Trophoblast cell (in vitro differentiated cells and primary cell): ENCODE measurements at regions not wholly inside any gene's neighbourhood (a gene's known extent, or its start where the extent isn't known, plus 50 kb on each side); places are given as distances from the start of the nearest gene placed in this dataset.
A peak's percentile ranks its signal among the peaks of the same experiment; 100 is the strongest.

Source experiments
- DNase-seq, 2 donors: peaks; one replicate each; pipeline ENCODE4 v3.0.0-alpha.2; 2016
- H2AFZ ChIP-seq: 2 replicates; pipeline ENCODE4 v1.6.1; 2013; ENCODE audit warnings: low read length, moderate library complexity, mild to moderate bottlenecking; ENCODE audit not compliant: insufficient read depth, poor library complexity
- H2AK5ac ChIP-seq: 2 replicates; pipeline ENCODE4 v1.6.1; 2013; ENCODE audit warnings: mild to moderate bottlenecking, low read length
- H2BK120ac ChIP-seq: 2 replicates; pipeline ENCODE4 v1.6.1; 2013; ENCODE audit warnings: low read length, mild to moderate bottlenecking, moderate library complexity; ENCODE audit not compliant: insufficient read depth, poor library complexity
- H2BK12ac ChIP-seq: 2 replicates; pipeline ENCODE4 v1.6.1; 2013; ENCODE audit warnings: mild to moderate bottlenecking, low read length, moderate library complexity
- H2BK5ac ChIP-seq: 2 replicates; pipeline ENCODE4 v1.6.1; 2013; ENCODE audit warnings: low read length, low read depth, moderate library complexity, mild to moderate bottlenecking; ENCODE audit not compliant: poor library complexity
- H3K14ac ChIP-seq: 2 replicates; pipeline ENCODE4 v1.6.1; 2013; ENCODE audit warnings: mild to moderate bottlenecking, low read length
- H3K18ac ChIP-seq: 2 replicates; pipeline ENCODE4 v1.6.1; 2013; ENCODE audit warnings: mild to moderate bottlenecking, low read length
- H3K23ac ChIP-seq: 2 replicates; pipeline ENCODE4 v1.6.1; 2013; ENCODE audit warnings: low read length
- H3K27ac ChIP-seq: 2 replicates; pipeline ENCODE4 v1.5.1; 2013; ENCODE audit warnings: low read depth, mild to moderate bottlenecking, inconsistent platforms, low read length, moderate library complexity
- H3K27me3 ChIP-seq: 2 replicates; pipeline ENCODE4 v1.6.1; 2013; ENCODE audit warnings: inconsistent platforms, mild to moderate bottlenecking, low read length, moderate library complexity; ENCODE audit not compliant: insufficient read depth
- H3K36me3 ChIP-seq, 2 experiments: 1 replicate in 1 of 2; 2 replicates in 1 of 2; pipeline ENCODE4 v1.6.1; 2013; ENCODE audit warnings: low read length in 2 of 2, mild to moderate bottlenecking in 2 of 2, moderate library complexity in 1 of 2; ENCODE audit not compliant: insufficient read depth in 2 of 2, control insufficient read depth in 1 of 2
- H3K4ac ChIP-seq: 2 replicates; pipeline ENCODE4 v1.6.1; 2013; ENCODE audit warnings: low read depth, mild to moderate bottlenecking, low read length, moderate library complexity
- H3K4me1 ChIP-seq, 2 experiments: 1 replicate in 1 of 2; 2 replicates in 1 of 2; pipeline ENCODE4 v1.6.1; 2013; ENCODE audit warnings: low read length in 2 of 2, mild to moderate bottlenecking in 2 of 2, moderate library complexity in 1 of 2; ENCODE audit not compliant: insufficient read depth in 2 of 2, control insufficient read depth in 1 of 2
- H3K4me2 ChIP-seq: 2 replicates; pipeline ENCODE4 v1.6.1; 2013; ENCODE audit warnings: inconsistent platforms, mild to moderate bottlenecking, low read length, moderate library complexity
- H3K4me3 ChIP-seq: 2 replicates; pipeline ENCODE4 v1.5.1; 2013; ENCODE audit warnings: mild to moderate bottlenecking, low read depth, low read length, inconsistent platforms
- H3K79me1 ChIP-seq: one replicate; pipeline ENCODE4 v1.6.1; 2013; ENCODE audit warnings: low read length
- H3K79me2 ChIP-seq: 2 replicates; pipeline ENCODE4 v1.6.1; 2013; ENCODE audit warnings: low read length, mild to moderate bottlenecking; ENCODE audit not compliant: control insufficient read depth, insufficient read depth, poor library complexity
- H3K9ac ChIP-seq: 2 replicates; pipeline ENCODE4 v1.6.1; 2013; ENCODE audit warnings: mild to moderate bottlenecking, low read length
- H3K9me3 ChIP-seq: 2 replicates; pipeline ENCODE4 v1.6.1; 2013; ENCODE audit warnings: low read depth, mild to moderate bottlenecking, control low read depth, inconsistent platforms, low read length; ENCODE audit not compliant: insufficient read depth
- H4K12ac ChIP-seq: 2 replicates; pipeline ENCODE4 v1.6.1; 2013; ENCODE audit warnings: low read depth, mild to moderate bottlenecking, low read length, moderate library complexity
- H4K8ac ChIP-seq: 2 replicates; pipeline ENCODE4 v1.6.1; 2013; ENCODE audit warnings: low read depth, mild to moderate bottlenecking, low read length, moderate library complexity
- H4K91ac ChIP-seq: one replicate; pipeline ENCODE4 v1.6.1; 2013; ENCODE audit warnings: low read depth, mild to moderate bottlenecking, low read length, moderate library complexity
- WGBS: extraction: QIAGEN DNeasy Blood & Tissue Kit; methylation state at CpG from one replicate; pipeline ENCODE4 v1.1.7; 2013; ENCODE audit warnings: missing lambda C conversion rate; ENCODE audit not compliant: insufficient read length, insufficient coverage; ENCODE audit errors: extremely low coverage; 5-methylcytosine and 5-hydroxymethylcytosine counted together

DNA sequence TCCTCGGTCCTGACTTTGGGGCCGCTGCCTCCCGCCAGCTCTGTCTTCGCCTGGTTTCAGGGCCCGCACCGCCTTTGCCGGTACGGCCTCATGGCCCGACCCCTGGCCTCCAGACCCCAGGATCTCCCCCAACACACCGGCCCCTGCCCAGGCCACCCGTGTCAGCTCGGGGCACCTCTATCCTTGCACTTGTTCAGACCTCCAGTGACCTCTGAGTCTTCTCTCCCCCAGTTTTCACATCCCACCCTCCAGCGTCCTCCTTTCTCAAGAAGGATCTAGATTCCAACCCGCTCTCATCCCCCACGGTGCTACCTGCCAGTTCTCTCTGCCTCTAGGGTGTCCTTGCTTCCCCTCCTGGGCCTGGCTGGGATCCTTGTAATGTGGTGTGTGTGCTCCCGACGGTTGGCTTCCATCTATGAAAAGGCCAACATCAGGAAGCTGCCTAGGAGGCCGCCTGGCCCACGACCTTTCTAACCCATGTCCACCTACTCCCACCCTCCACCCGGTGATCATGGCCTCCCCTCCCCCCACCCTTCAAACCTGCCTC is 61.1 kb downstream of the SPATA31C2 start:
- H3K27ac ChIP-seq: peak overlapping the region; percentile 34
- H4K91ac ChIP-seq: peak overlapping the region; percentile 74
- H4K8ac ChIP-seq: peak overlapping the region; percentile 40
- no CpG with 5 or more reads among the region's 20 CpGs for WGBS
- H3K4me3 ChIP-seq: no peak overlapping the region
- peak overlapping the region; percentile 66 for H2AFZ ChIP-seq
- no peak overlapping the region for H2AK5ac ChIP-seq
- peak overlapping the region; percentile 24 for H3K14ac ChIP-seq
- H3K9ac ChIP-seq: peak overlapping the region; percentile 5
- H3K4me1 ChIP-seq: peaks cover 6 to 9% of the 10 kb centered on the region in 2 experiments
- no peaks in the 10 kb centered on the region for H3K27me3 ChIP-seq
- no peak overlapping the region for H3K23ac ChIP-seq
- peak overlapping the region; percentile 8 for H4K12ac ChIP-seq
- H2BK5ac ChIP-seq: peak overlapping the region; percentile 5
- DNase-seq: no peak
- H3K79me2 ChIP-seq: peaks cover 4% of the 10 kb centered on the region
- peak overlapping the region; percentile 12 for H3K18ac ChIP-seq
- H2BK12ac ChIP-seq: peak overlapping the region; percentile 44
- H3K4me2 ChIP-seq: peak overlapping the region; percentile 63
- H3K36me3 ChIP-seq: no peaks in the 10 kb centered on the region
- peak overlapping the region; percentile 8 for H3K4ac ChIP-seq
- H3K9me3 ChIP-seq: no peaks in the 10 kb centered on the region
- peaks cover 8% of the 10 kb centered on the region for H3K79me1 ChIP-seq
- H2BK120ac ChIP-seq: peak overlapping the region; percentile 33

- Histone ChIP-seq H2BK12ac (peak overlapping the region; percentile 83), H2AK5ac (no peak overlapping the region), H3K4ac (peak overlapping the region; percentile 52), H3K14ac (peak overlapping the region; percentile 85), H2AFZ (peak overlapping the region; percentile 88), H3K4me3 (peak overlapping the region; percentile 58), H3K36me3 (no peaks in the 10 kb centered on the region), H3K79me2 (peaks cover 4% of the 10 kb centered on the region), H3K23ac (no peak overlapping the region), H3K4me1 (peaks cover 6 to 9% of the 10 kb centered on the region in 2 experiments), H3K9me3 (no peaks in the 10 kb centered on the region), H2BK120ac (peak overlapping the region; percentile 95), H3K18ac (peak overlapping the region; percentile 87), H3K27me3 (no peaks in the 10 kb centered on the region), H4K91ac (peak overlapping the region; percentile 91), H4K12ac (peak overlapping the region; percentile 16), H4K8ac (peak overlapping the region; percentile 93), H3K4me2 (peak overlapping the region; percentile 63), H3K79me1 (peaks cover 8% of the 10 kb centered on the region), H3K27ac (peak overlapping the region; percentile 34), H3K9ac (no peak overlapping the region), H2BK5ac (peak overlapping the region; percentile 81)
- DNase-seq: peak; percentile 92 to 93
- no CpG with 5 or more reads among the region's 57 CpGs for WGBS
Observed at GRCh38 chr9:88076286-88077070, 61.8 kb downstream of the SPATA31C2 start.

DNA sequence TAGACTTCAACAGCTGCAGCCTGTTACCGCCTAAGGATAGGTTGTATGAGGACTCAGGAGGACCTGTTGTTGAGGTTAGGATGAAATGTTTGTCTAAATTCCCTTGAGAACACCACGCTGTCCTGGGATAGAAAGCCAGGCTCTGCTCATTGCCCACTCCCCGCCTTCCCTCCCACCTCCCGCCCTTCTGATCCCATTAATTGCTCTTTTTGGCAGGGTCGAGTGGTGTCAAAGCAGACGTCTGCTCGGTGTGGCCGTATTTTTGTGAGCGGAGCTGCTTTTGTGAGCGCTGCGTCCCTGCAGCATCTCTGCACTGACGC is 62.3 kb downstream of the SPATA31C2 start:
- H3K18ac ChIP-seq: no peak overlapping the region
- no peaks in the 10 kb centered on the region for H3K9me3 ChIP-seq
- no peaks in the 10 kb centered on the region for H3K27me3 ChIP-seq
- no peak overlapping the region for H2AFZ ChIP-seq
- WGBS: no CpG with 5 or more reads among the region's 12 CpGs
- no peak overlapping the region for H3K27ac ChIP-seq
- H3K4me3 ChIP-seq: peak overlapping the region; percentile 58
- H4K12ac ChIP-seq: no peak overlapping the region
- no peak overlapping the region for H3K4ac ChIP-seq
- H3K79me2 ChIP-seq: peaks cover 4% of the 10 kb centered on the region
- peaks cover 6 to 9% of the 10 kb centered on the region in 2 experiments for H3K4me1 ChIP-seq
- H2BK120ac ChIP-seq: no peak overlapping the region
- H3K23ac ChIP-seq: no peak overlapping the region
- no peak overlapping the region for H3K14ac ChIP-seq
- no peak overlapping the region for H3K9ac ChIP-seq
- H4K91ac ChIP-seq: no peak overlapping the region
- no peaks in the 10 kb centered on the region for H3K36me3 ChIP-seq
- H2BK5ac ChIP-seq: no peak overlapping the region
- no peak overlapping the region for H2AK5ac ChIP-seq
- no peak overlapping the region for H2BK12ac ChIP-seq
- no peak for DNase-seq
- H3K79me1 ChIP-seq: peaks cover 8% of the 10 kb centered on the region
- H4K8ac ChIP-seq: peak overlapping the region; percentile 93
- peak overlapping the region; percentile 63 for H3K4me2 ChIP-seq

- peaks cover 6 to 9% of the 10 kb centered on the region in 2 experiments for H3K4me1 ChIP-seq
- no peak overlapping the region for H4K12ac ChIP-seq
- H3K23ac ChIP-seq: no peak overlapping the region
- no peak overlapping the region for H2AFZ ChIP-seq
- H3K9me3 ChIP-seq: no peaks in the 10 kb centered on the region
- H3K27ac ChIP-seq: no peak overlapping the region
- WGBS: no CpG with 5 or more reads among the region's 3 CpGs
- H3K4me2 ChIP-seq: no peak overlapping the region
- H3K27me3 ChIP-seq: no peaks in the 10 kb centered on the region
- no peak overlapping the region for H4K8ac ChIP-seq
- no peak overlapping the region for H2BK12ac ChIP-seq
- H3K9ac ChIP-seq: no peak overlapping the region
- H2AK5ac ChIP-seq: no peak overlapping the region
- H3K79me2 ChIP-seq: peaks cover 4% of the 10 kb centered on the region
- H4K91ac ChIP-seq: no peak overlapping the region
- no peak for DNase-seq
- H3K18ac ChIP-seq: no peak overlapping the region
- no peak overlapping the region for H2BK5ac ChIP-seq
- peaks cover 8% of the 10 kb centered on the region for H3K79me1 ChIP-seq
- no peaks in the 10 kb centered on the region for H3K36me3 ChIP-seq
- no peak overlapping the region for H3K14ac ChIP-seq
- H3K4me3 ChIP-seq: no peak overlapping the region
- H2BK120ac ChIP-seq: no peak overlapping the region
- no peak overlapping the region for H3K4ac ChIP-seq
Observed at GRCh38 chr9:88075506-88075905, 62.8 kb downstream of the SPATA31C2 start.
